ENCODE measurements at regions not wholly inside any gene's neighbourhood (a gene's known extent, or its start where the extent isn't known, plus 50 kb on each side); places are given as distances from the start of the nearest gene placed in this dataset.

- DNase-seq (ENCODE audit: low spot score): no peak
These were observed 552.3 kb upstream of the JARID2 start for GRCh38 chr6:14693301-14694192.

DNA sequence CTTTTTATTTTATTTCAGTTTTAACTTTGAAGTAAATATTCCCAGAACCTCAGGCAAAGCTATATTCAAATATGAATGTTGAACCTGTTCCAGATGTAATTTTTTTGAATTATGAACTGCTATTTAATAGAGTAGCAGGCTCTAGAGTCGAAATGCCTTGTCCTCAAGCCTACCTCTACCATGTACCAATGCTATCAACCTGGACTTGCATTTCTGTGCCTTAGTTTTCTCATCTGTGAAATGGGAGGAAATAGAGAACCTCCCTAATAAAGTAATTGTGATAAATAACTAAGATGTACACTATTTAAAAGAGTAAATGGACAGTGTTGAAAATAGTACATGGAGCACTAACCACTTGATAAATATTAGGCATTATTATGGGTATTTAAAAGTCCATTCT lies 551.6 kb upstream of the JARID2 start:
- DNase-seq (ENCODE audit: low spot score): no peak

DNA sequence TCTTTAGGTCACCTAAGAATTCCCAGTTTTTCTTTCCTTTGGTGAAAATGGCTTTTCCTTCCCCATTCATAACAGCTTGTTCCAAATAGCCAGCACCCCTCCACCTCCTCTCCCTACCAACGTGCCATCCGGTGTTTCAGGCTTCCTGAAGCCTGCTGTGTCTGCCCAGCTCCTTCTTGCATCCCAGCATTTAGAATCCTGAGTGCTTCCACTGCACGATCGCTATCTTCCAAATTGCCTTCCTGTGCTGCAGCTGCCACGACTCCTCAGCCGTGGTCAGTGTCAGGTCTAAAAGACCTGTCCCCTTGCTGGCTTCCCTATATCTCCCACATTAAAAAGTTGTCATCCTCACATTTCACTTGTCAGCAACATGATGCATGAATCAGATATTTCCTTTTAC lies 550.3 kb upstream of the JARID2 start:
- no peak for DNase-seq (ENCODE audit: low spot score)

GRCh38 chr6:14696367-14696766 lies 549.5 kb upstream of the JARID2 start:
- DNase-seq (ENCODE audit: low spot score): no peak

GRCh38 chr6:14697427-14697826 lies 548.4 kb upstream of the JARID2 start:
- no peak for DNase-seq (ENCODE audit: low spot score)

GRCh38 chr6:14699803-14700601 lies 545.9 kb upstream of the JARID2 start:
- DNase-seq (ENCODE audit: low spot score): no peak

DNA sequence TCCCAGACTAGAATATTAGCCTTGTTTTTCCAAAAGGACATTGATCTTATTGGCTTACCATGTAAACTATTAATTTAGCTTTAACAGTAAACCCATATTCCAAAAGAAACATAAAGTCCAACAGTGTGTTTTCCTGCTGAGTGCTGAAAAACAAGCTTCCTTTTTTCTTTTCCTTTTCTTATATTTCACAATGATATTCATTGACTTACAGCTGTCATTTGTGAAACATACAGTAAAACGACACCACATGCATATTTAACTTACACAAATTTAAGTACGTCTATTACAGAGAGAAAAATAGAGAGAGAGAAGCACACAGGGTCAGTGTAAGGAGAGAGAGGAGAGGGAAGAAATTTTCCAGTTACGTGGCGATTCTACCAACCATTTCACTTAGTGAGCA lies 543.9 kb upstream of the JARID2 start:
- DNase-seq (ENCODE audit: low spot score): no peak

GRCh38 chr6:14702678-14703077 lies 543.2 kb upstream of the JARID2 start:
- no peak for DNase-seq (ENCODE audit: low spot score)

- no peak for DNase-seq (ENCODE audit: low spot score)
These were observed 542.3 kb upstream of the JARID2 start for GRCh38 chr6:14703586-14703985.

GRCh38 chr6:14704383-14705271 lies 541.2 kb upstream of the JARID2 start:
- no peak for DNase-seq (ENCODE audit: low spot score)

GRCh38 chr6:14705841-14706377 lies 540.0 kb upstream of the JARID2 start:
- no peak for DNase-seq (ENCODE audit: low spot score)

DNA sequence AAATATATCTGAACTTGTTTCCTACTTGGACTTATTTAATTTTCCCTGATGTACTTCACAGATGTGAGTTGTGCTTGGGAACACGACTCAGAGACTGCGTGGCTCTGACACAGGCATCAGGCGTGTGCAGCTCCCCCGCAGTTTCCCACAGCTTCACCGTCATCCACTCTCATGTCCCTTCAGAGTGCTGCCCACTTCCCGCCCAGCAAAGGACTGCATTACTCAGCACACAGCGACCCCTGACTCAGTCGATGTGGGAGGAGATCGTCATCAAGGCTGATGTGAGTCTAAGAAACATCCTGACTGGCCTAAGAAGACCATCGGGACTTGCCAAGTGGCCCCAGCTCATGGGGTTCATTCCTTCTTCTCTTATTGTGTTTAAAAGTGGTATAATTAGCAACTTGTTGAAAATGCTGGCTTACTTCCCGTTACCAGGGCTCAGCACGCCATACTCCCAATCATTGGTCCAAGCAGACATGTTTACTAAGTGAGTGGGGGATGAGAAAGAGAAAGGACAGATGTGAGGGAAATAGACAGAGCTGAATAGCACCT lies 539.4 kb upstream of the JARID2 start:
- peak; percentile 90 for DNase-seq (ENCODE audit: low spot score)

GRCh38 chr6:14707276-14707675 lies 538.6 kb upstream of the JARID2 start:
- DNase-seq (ENCODE audit: low spot score): no peak

GRCh38 chr6:14707971-14708465 lies 537.9 kb upstream of the JARID2 start:
- no peak for DNase-seq (ENCODE audit: low spot score)

DNA sequence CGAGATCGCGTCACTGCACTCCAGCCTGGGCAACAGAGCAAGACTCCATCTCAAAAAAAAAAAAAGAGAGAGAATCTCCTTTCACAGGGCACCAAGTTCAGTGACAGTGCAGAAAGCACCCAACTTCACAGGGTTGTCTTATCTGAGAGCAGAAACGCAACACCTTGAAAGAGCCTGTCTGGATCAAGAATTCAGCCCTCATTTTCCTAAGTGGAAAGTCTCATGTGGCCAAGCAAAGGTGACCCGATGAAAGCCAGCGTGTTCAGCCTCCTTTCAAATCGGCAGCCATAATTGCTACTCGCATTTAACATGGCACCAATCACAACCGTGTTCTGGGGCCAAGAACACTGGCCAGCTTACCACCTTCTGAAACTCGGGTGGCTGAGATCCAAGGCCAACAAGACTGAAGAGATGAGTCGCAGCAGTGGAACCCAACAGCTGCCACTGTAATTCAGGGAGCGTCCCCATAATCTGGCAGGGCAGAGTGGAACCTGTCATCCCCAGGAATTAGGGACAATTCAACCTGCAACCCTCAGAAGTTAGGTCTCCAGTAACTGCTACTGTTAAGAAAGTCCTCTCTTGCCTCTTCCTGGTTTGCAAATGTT lies 536.7 kb upstream of the JARID2 start:
- DNase-seq (ENCODE audit: low spot score): no peak

DNA sequence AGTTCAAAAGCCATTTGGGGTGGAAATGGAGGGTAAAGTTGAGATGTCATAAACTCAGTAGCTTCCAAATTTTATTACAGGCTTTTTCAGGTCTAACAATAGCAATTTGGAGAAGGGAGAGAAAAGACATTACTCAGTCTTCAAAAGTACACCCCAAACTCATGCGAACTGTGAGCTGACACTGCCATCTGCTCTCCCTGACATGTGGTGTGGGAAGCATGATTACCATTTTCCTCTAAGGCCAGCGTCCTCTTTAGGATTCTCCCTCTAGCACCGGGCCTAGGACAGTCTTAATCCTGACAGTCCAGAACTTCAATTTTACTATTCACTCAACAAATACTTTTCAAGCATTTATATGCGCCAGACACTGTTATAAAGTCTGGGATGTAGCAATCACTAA lies 536.0 kb upstream of the JARID2 start:
- DNase-seq (ENCODE audit: low spot score): no peak

DNA sequence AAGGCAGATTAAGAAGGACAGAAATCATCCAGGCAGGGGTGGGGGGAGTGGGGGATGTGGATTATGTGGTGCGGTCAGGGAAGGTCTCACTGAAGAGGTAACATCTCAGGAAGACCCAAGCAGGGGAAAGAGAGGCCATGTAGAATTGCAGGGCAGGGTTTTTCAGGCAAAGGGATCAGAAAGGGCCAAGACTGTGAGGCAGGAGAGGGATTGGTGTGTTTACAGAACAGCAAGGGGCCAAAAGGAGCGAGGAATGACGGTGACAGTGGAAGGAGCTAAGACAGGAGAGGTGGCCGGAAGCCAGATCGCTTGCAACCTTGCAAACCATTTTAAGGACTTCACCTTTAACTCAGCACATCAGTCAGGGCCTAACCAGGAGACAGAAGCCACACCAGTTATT lies 535.4 kb upstream of the JARID2 start:
- no peak for DNase-seq (ENCODE audit: low spot score)

DNA sequence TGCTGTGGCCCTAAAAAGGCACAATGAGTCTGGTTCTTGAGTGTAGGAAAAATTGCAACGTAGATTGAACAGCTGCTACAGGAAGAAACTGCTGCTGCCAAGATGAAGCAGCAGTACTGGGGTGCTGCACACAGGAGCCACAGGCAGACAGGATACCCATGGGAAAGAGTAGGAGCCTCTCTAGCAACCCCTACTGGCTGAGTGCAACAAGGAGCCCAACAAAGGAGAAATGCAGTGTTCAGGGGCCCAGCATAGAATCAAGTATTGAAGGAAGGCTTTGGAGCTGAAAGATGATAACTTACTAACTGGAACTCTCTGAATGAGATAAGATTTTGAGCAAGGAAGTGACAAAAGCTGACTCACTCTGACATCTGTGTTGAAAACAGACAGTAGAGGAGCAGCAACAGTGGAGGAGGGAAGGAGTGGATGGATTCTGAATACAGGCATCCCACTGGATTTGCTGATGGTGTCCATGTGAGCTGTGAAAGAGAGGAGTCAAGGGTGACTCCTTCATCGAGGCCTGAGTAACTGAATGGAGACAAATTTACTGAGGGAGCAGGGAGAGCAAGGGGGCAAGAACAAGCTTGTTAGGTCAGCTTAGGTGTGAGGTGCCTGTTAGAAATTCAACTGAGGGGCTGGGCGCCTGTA lies 534.7 kb upstream of the JARID2 start:
- peak; percentile 60 for DNase-seq (ENCODE audit: low spot score)

- DNase-seq (ENCODE audit: low spot score): no peak
These were observed 534.0 kb upstream of the JARID2 start for GRCh38 chr6:14711704-14712379.
